ENCODE measurements at regions not wholly inside any gene's neighbourhood (a gene's known extent, or its start where the extent isn't known, plus 50 kb on each side); places are given as distances from the start of the nearest gene placed in this dataset.

GRCh38 chr14:30005114-30005808 is 77.6 kb upstream of the PRKD1 start:
- Histone ChIP-seq H3K9me3 (ENCODE audit: control insufficient read depth in 2 of 3, insufficient read depth in 1 of 3, low read length in 3 of 3) (no peaks in the 10 kb centered on the region), H3K27ac (ENCODE audit: low read depth in 2 of 2, low read length in 2 of 2) (no peak overlapping the region), H3K4me1 (ENCODE audit: control insufficient read depth in 2 of 3, insufficient read depth in 2 of 3, low read depth in 1 of 3, low read length in 3 of 3) (peaks cover 0 to 10% (median 0%) of the 10 kb centered on the region in 3 donors), H3K27me3 (ENCODE audit: control insufficient read depth, insufficient read depth, low read length) (no peaks in the 10 kb centered on the region), H3K9ac (ENCODE audit: low read length in 3 of 3) (peak overlapping the region in 1 of 3 donors; percentile 12), H3K4me3 (ENCODE audit: low read length in 3 of 3) (no peak overlapping the region), H3K36me3 (ENCODE audit: control insufficient read depth in 2 of 3, insufficient read depth in 3 of 3, low read length in 3 of 3) (no peaks in the 10 kb centered on the region)
- intact Hi-C loops (cut with DNase I), result loop anchor here (10.0 kb wide), 1 partner anchor 450 kb away; no protein-coding TSS in a partner anchor
- FAIRE-seq, result peak; percentile 96
- TF ChIP-seq CTCF (IDR thresholded peaks at IDR 0.05; ENCODE audit: borderline replicate concordance, extremely low read depth, insufficient read depth), result peak; percentile 75
- peak in 2 of 5 donors; percentile 64 to 75 for DNase-seq

GRCh38 chr14:30006695-30007094 is 79.0 kb upstream of the PRKD1 start:
- H3K9me3 ChIP-seq (ENCODE audit: control insufficient read depth in 2 of 3, insufficient read depth in 1 of 3, low read length in 3 of 3), result no peaks in the 10 kb centered on the region
- intact Hi-C loops (cut with DNase I), result loop anchor here (10.0 kb wide), 1 partner anchor 452 kb away; no protein-coding TSS in a partner anchor
- no peaks in the 10 kb centered on the region for H3K36me3 ChIP-seq (ENCODE audit: control insufficient read depth in 2 of 3, insufficient read depth in 3 of 3, low read length in 3 of 3)
- TF ChIP-seq CTCF (IDR thresholded peaks at IDR 0.05; ENCODE audit: borderline replicate concordance, extremely low read depth, insufficient read depth), result no peak
- H3K27ac ChIP-seq (ENCODE audit: low read depth in 2 of 2, low read length in 2 of 2), result no peak overlapping the region
- FAIRE-seq (no peak), DNase-seq (no peak)
- H3K27me3 ChIP-seq (ENCODE audit: control insufficient read depth, insufficient read depth, low read length), result no peaks in the 10 kb centered on the region
- H3K4me3 ChIP-seq (ENCODE audit: low read length in 3 of 3), result no peak overlapping the region
- no peak overlapping the region for H3K9ac ChIP-seq (ENCODE audit: low read length in 3 of 3)
- peaks cover 0 to 10% (median 0%) of the 10 kb centered on the region in 3 donors for H3K4me1 ChIP-seq (ENCODE audit: control insufficient read depth in 2 of 3, insufficient read depth in 2 of 3, low read depth in 1 of 3, low read length in 3 of 3)

GRCh38 chr14:30015489-30015888 is 87.8 kb upstream of the PRKD1 start:
- intact Hi-C loops (cut with DNase I), result no loop called here
- TF ChIP-seq CTCF (IDR thresholded peaks at IDR 0.05; ENCODE audit: borderline replicate concordance, extremely low read depth, insufficient read depth), result no peak
- FAIRE-seq, result no peak
- H3K4me3 ChIP-seq (ENCODE audit: low read length in 3 of 3), result no peak overlapping the region
- no peaks in the 10 kb centered on the region for H3K36me3 ChIP-seq (ENCODE audit: control insufficient read depth in 2 of 3, insufficient read depth in 3 of 3, low read length in 3 of 3)
- no peaks in the 10 kb centered on the region for H3K9me3 ChIP-seq (ENCODE audit: control insufficient read depth in 2 of 3, insufficient read depth in 1 of 3, low read length in 3 of 3)
- no peak overlapping the region for H3K9ac ChIP-seq (ENCODE audit: low read length in 3 of 3)
- no peak overlapping the region for H3K27ac ChIP-seq (ENCODE audit: low read depth in 2 of 2, low read length in 2 of 2)
- no peak for DNase-seq
- no peaks in the 10 kb centered on the region for H3K27me3 ChIP-seq (ENCODE audit: control insufficient read depth, insufficient read depth, low read length)
- H3K4me1 ChIP-seq (ENCODE audit: control insufficient read depth in 2 of 3, insufficient read depth in 2 of 3, low read depth in 1 of 3, low read length in 3 of 3), result no peaks in the 10 kb centered on the region
